ENCODE measurements at regions not wholly inside any gene's neighbourhood (a gene's known extent, or its start where the extent isn't known, plus 50 kb on each side); places are given as distances from the start of the nearest gene placed in this dataset.
"Not testable (repeated sequence)": the region's sequence is repeated elsewhere in the genome, so short reads cannot be mapped to it uniquely, and the experiment has no call there.

DNA sequence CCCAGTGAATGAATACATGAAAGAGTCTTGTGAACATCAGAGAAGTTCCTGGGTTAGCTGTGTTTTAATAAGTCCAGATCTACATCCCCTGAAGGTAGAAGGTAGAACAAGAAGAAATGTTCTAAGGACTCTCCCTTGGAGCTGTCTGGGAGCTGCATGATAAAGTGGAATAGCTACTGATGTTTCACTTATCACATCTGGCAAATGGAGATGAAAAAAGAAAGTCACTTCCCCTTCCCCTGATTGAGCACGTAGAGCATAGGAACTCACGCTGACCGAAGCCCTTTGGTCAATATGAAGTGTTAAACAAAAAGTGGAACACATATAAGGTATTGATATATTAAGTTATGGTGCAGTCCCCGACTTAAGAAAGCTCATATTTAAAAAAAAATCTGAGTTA is 53.2 kb upstream of the PARP1 start:
- DNase-seq = no peak

DNA sequence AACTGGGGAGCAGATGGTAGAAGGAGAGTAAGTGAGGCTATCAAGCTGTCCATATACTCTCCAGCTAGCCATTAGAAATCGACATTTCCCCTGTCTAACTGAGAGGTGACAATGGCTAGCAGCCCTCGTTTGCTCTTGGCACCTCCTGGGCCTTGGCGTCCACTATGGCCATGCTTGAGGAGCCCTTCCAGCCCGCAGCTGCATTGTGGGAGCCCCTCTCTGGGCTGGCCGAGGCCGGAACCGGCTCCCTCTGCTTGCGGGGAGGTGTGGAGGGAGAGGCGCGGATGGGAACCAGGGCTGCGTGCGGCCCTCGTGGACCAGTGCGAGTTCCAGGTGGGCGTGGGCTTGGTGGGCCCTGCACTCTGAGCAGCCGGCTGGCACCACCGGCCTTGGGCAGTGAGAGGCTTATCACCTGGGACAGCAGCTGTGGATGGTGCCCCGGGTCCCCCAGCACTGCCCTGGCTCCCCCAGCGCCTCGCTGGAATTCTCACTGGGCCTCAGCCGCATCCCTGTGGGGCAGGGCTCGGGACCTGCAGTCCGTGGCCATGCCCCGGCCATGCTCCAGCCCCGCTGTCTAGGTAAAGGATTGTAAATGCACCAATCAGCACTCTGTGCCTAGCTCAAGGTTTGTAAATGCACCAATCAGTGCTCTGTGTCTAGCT is 56.2 kb upstream of the PARP1 start:
- DNase-seq = no peak

- not testable (repeated sequence) for DNase-seq
Measured at GRCh38 chr1:226464587-226464971, 56.7 kb upstream of the PARP1 start.

DNA sequence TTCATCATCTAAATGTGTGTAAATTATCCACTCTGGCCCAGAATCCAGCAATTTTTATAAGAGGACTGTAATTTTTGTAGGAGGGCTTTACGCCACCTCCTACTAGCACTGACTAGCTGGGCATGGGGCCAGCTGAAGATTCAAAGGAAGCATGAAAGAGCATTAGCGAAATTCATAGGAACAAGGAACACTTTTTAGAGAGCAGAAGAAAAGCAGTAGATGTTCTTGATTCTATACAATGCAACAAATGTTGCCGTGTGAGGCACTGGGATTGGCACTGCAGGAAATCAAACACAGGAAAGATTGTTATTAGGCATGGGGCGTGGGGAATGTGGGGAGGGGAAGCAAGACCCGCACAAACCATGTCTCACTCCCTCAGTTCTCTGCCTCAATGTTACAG is 58.4 kb upstream of the PARP1 start:
- no peak for DNase-seq

DNA sequence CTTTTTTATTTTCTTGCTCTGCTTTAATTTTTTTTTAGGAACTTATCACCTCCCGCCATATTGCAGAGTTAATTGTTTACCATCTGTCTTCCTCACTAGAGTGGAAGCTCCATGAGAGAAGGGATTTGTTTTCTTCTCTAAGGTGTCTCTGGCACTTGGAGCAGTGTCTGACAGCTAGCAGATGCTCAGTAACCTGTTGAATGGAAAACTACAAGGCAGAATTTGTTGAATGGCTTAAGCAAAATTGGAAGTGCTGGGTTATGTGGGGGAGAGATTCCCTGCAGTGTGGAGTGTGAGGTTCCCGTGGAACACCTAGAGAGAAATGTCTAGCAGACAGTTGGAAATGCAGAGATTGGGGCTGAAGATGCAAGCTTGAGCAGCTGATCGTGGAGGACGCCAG is 59.5 kb upstream of the PARP1 start:
- DNase-seq = no peak

DNA sequence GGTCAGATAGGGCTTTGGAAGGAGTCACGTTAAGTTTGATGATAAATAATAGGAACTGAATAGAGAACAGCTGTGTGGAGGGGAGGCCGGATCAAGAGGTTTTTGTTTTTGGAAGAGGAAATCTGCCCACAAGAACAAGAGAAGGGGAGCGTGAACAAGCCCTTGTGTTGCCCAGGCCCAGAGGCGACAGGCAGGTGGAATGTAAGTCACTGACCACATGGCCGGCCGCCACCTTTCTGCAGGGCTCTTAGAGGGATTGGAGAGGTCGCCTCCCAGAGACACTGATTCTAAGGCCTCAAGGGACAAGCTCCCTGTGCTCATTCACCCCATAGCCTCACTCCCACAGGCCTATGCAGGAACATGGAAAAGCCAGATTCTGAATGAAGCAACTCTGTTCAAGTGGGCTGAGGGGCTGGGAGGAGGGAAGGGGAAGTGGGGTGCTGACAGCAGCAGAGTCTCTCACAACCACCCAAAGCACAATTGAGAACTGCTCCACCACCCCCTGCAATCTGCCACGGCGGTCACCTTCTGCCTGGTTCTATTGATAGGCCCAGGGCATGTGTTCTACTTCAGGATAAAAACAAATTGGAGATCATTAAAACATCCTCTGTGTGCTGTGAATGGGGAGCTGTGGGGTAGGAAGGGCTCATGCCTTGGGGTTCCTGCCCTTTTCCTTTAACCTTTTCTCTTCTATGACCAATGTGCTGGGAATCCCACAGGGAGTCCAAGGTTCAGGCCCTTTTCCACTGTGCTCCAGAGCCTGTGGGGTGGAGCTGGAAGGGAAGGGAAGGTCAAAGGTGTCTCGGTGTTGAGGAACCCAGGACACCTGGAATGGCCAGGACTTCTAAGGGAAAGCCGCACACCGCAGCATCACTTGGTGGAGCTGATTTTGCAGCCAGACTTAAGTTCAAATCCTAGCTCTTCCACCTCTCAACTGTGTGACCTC is 63.3 kb upstream of the PARP1 start:
- DNase-seq = no peak

- DNase-seq = no peak
Measured at GRCh38 chr1:226473325-226473724, 65.4 kb upstream of the PARP1 start.

- DNase-seq = no peak
Measured at GRCh38 chr1:226474041-226474440, 66.1 kb upstream of the PARP1 start.

DNA sequence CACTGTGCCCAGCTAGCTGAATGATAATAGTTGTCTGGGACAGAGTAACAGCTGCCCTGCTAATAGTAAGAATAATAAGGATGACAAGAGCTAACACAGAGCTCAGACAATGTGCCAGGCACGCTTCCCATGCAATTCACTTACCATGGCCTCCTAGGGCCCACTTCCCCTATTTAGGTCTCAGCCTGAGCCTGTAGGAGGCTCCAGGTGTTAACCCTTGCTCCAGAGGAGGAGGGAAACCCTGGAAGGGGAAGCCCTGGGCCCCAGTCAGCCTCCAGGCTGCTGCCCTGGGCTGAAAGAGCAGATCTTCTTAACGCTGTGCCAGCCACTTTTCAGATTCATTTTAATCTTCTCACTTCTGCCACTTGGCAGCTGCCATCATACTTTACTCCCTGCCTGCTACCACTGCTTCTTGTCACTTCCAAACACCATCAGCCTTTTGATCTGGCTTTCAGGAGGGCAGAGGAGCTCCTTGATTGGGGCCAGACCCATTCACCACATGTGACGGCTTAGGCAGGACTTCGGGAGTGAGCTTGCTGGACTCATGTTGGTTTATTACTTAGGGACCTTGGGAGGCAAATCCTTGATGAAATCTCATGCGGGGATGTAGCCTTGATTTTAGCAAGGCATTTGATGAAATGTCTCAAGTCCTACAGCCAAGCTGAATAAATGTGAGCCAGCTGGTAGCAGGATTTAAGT is 66.7 kb upstream of the PARP1 start:
- DNase-seq = no peak

DNA sequence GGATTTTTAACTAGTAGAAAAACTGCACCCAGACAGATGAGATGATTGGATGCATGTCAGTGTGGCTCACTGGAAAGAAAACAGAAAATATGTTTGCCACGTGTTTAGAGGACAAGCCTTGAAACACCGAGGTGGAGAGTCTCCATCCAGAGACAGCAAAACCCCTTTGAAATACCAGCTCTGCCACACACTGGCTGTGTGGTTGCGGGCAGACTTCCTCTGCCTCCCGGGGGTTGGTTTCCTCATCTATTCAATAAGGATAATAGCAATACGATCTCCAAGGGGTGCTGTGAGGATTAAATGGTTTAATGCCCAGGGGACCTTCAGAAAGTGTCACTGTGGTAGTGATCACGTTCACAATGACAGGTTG is 67.2 kb upstream of the PARP1 start:
- DNase-seq = no peak

- DNase-seq = no peak
Measured at GRCh38 chr1:226476066-226476465, 68.2 kb upstream of the PARP1 start.

DNA sequence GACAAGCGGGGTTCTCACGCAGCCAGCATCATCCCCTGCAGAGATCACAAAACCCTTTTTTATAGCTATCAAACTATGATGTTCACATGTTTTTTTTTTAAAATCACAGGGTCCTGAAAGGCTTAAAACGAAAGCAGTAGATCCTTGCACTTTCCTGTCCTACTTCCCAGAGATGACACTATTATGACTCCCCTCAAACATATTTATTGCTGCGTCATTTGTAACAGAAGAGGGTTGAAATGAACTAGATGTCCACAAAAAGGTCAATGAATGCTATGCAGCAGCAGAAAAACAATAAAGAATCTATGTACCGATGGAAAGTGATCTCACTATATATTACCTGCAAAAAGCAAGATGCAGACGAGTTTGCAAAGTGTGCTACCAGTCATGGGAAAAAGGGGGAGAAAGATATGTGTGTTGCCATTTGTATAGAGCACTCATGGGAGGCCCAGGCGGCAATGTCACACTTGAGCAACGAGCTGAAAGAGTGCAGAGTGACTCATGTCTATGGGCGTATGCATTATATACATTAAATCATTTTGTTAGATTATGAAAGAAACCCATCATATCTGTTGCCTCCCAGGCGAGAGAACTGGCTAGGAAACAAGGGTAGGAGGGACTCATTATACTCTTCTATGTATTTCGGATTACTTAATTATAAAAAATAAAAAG is 68.9 kb upstream of the PARP1 start:
- DNase-seq = no peak

DNA sequence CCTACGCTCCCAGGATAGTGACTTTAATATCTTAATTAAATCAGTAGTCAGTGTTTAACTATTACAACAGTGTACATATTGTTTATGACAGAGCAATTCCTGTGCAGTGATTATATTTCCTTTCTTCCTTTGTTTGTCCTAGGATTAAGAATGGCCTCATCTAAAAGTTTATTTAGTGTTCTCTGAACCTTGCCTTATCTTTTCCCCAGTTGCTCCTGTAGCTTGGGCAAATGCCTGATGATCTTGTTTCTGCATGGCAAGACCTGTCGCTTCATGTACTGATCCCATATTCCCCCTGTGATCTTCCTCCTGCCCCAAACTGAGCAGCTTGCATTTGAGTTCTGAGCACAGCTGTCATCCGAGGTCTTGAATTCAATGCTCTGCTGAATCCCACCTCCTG is 69.1 kb upstream of the STUM start:
- DNase-seq = peak; percentile 73

GRCh38 chr1:226480461-226480860 is 68.1 kb upstream of the STUM start:
- DNase-seq = no peak

DNA sequence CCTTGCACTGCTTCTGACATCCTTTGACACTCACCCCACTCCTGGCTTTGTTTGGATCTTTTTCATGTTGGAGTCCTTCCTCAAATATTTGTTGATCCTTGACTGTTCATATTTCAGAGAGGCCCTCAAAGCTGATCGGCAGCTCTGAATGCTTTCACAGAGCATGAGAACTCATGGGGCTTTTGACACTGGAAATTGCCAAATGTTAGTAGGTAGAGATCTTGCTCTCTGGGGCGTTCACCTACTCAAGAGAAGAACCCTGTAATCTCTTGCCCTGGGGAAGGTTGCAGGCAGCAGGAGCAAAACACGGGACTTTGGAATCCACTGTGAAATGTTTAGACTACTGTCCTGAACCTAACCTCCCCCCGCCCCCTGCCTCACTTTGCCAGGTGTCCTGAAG is 67.4 kb upstream of the STUM start:
- no peak for DNase-seq

- DNase-seq = no peak
Measured at GRCh38 chr1:226482196-226482595, 66.4 kb upstream of the STUM start.

DNA sequence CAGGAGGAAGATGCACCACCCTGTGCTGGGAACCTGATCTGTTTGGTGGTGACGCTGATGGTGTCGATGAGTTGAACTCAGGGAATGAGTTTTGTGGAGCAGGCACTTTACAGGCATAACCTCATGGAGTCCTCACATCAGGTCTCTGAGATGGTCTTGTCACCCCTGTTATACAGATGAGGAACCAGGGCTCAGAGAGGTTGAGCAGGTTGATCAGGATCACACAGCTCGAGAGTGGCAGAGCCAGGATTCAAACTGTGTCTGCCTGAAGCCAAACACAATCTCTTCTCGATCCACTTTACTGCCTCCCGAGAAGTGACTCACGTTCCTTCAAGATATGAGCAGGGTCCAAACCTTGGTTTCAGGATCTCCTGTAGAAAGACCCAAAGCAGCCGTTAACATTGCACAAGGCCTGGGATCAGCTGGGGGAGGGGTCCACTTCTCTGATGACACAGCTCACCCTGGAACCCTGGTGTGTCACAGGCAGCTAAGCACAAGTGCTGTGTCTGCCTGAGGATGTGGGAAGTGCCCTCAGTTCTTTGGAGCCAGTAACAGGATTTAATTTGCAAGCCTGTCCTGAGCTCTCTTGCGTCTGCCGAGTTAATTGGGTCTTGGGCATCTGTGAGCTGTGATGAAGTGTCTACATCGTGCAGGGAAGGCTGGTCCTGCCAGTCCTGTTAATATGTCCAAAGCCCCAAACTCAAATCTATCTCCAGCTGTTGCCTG is 65.4 kb upstream of the STUM start:
- peak; percentile 80 for DNase-seq

DNA sequence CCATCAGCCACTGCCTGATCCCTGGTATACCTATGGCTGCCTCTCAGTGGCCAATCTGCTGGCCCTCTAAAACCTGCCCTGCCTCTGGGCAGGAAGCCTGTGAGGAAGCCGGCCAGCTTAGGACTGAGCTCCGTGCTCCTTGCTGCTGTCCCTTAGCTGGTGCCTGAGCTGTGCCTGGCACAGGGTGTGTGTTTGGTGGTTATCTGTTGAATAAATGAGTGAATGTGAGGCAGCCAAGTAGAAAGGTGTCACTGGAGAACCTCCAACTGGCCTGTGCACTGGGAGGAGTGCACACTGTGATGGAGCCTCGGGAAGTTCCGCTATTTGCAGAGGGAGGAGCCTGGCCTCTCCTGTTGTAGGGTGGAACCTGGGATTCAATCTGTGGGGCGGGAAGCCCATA is 63.4 kb upstream of the STUM start:
- no peak for DNase-seq

DNA sequence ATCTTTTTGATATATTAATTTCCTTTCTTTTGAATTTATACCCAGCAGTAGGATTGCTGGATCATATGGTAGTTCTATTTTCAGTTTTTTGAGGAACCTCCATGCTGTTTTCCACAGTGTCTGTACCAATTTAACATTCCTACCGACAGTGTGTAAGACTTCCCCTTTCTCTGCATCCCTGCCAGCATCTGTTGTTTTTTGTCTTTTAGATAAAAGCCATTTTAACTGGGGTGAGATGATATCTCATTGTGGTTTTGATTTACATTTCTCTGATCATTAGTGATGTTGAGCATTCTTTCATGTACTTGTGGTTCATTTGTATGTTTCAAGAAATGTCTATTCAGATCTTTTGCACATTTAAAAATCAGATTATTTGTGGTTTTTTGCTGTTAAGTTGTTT is 62.4 kb upstream of the STUM start:
- no peak for DNase-seq

- no peak for DNase-seq
Measured at GRCh38 chr1:226487921-226488320, 60.6 kb upstream of the STUM start.

- DNase-seq = peak; percentile 39
Measured at GRCh38 chr1:226489718-226490425, 58.7 kb upstream of the STUM start.

DNA sequence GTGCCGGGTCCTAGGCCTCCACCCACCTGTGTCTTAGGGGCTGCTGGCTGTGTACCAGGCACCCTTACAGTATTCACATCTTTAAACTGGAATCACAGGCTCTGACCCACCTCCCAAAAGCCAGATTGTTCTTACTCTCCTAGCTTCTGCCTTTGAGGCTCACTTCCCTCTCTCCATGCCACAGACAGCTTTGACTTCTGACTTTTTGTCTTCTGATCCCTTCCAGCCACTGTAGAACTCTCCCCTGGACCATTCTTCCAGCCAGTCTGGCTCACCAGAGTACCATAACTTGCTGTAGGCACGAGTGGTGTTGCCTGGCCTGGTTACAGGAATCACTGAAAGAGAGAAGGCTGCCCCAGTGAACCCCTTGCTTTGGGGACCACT is 58.1 kb upstream of the STUM start:
- DNase-seq = no peak

Data from NCI-H1694 (cell line).